Kidney glomerular epithelial cell (primary cell): ENCODE measurements at regions not wholly inside any gene's neighbourhood (a gene's known extent, or its start where the extent isn't known, plus 50 kb on each side); places are given as distances from the start of the nearest gene placed in this dataset.
A peak's percentile ranks its signal among the peaks of the same experiment; 100 is the strongest.

Source experiments
- DNase-seq: peaks from one replicate; lab custom pipeline; 2025; lab: John Stamatoyannopoulos, UW

GRCh38 chr4:184310171-184310567 is 92.5 kb upstream of the ENPP6 start:
- DNase-seq: no peak

- no peak for DNase-seq
Measured at GRCh38 chr4:184309241-184310170, 91.8 kb upstream of the ENPP6 start.

- DNase-seq: no peak
Measured at GRCh38 chr4:184306949-184307348, 89.3 kb upstream of the ENPP6 start.

GRCh38 chr4:184306470-184306869 is 88.8 kb upstream of the ENPP6 start:
- no peak for DNase-seq

- DNase-seq: no peak
Measured at GRCh38 chr4:184300816-184301215, 83.1 kb upstream of the ENPP6 start.

- DNase-seq: no peak
Measured at GRCh38 chr4:184298254-184298653, 80.6 kb upstream of the ENPP6 start.

- DNase-seq: no peak
Measured at GRCh38 chr4:184295206-184295605, 77.5 kb upstream of the ENPP6 start.

- no peak for DNase-seq
Measured at GRCh38 chr4:184294606-184295133, 77.0 kb upstream of the ENPP6 start.

- DNase-seq: peak; percentile 31
Measured at GRCh38 chr4:184293552-184293951, 75.9 kb upstream of the ENPP6 start.

- DNase-seq: no peak
Measured at GRCh38 chr4:184292877-184293276, 75.2 kb upstream of the ENPP6 start.

- no peak for DNase-seq
Measured at GRCh38 chr4:184292465-184292867, 74.8 kb upstream of the ENPP6 start.

- DNase-seq: no peak
Measured at GRCh38 chr4:184289179-184289535, 71.5 kb upstream of the ENPP6 start.

- no peak for DNase-seq
Measured at GRCh38 chr4:184288451-184289178, 70.9 kb upstream of the ENPP6 start.

- peak; percentile 16 for DNase-seq
Measured at GRCh38 chr4:184287697-184288255, 70.1 kb upstream of the ENPP6 start.

- DNase-seq: no peak
Measured at GRCh38 chr4:184286358-184286757, 68.7 kb upstream of the ENPP6 start.

- no peak for DNase-seq
Measured at GRCh38 chr4:184284742-184285141, 67.1 kb upstream of the ENPP6 start.

GRCh38 chr4:184284336-184284690 is 66.6 kb upstream of the ENPP6 start:
- no peak for DNase-seq

GRCh38 chr4:184283659-184284335 is 66.1 kb upstream of the ENPP6 start:
- DNase-seq: no peak

- DNase-seq: no peak
Measured at GRCh38 chr4:184282895-184283654, 65.4 kb upstream of the ENPP6 start.

- no peak for DNase-seq
Measured at GRCh38 chr4:184282251-184282713, 64.6 kb upstream of the ENPP6 start.
